ENCODE measurements at regions not wholly inside any gene's neighbourhood (a gene's known extent, or its start where the extent isn't known, plus 50 kb on each side); places are given as distances from the start of the nearest gene placed in this dataset.
"Not testable (repeated sequence)": the region's sequence is repeated elsewhere in the genome, so short reads cannot be mapped to it uniquely, and the experiment has no call there.

- TF ChIP-seq CTCF (IDR thresholded peaks at IDR 0.05; ENCODE audit: control extremely low read depth, extremely low read depth, low read depth, missing control alignments): no peak
- CTCF ChIA-PET: no interaction called here
- POLR2A ChIA-PET: no interaction called here
- DNase-seq (ENCODE audit: extremely low spot score): no peak
These were observed 482.5 kb upstream of the AUTS2 start for GRCh38 chr7:69115788-69116187.

- CTCF ChIA-PET, POLR2A ChIA-PET: not testable (repeated sequence)
These were observed 482.1 kb upstream of the AUTS2 start for GRCh38 chr7:69116196-69116595.

GRCh38 chr7:69122953-69123352, 475.3 kb upstream of the AUTS2 start:
- TF ChIP-seq CTCF (IDR thresholded peaks at IDR 0.05; ENCODE audit: control extremely low read depth, extremely low read depth, low read depth, missing control alignments): no peak
- ChIA-PET CTCF (no interaction called here), POLR2A (no interaction called here)
- DNase-seq (ENCODE audit: extremely low spot score): no peak

More at GRCh38 chr7:69116196-69116595, 482.1 kb upstream of the AUTS2 start:
- not testable (repeated sequence) for DNase-seq (ENCODE audit: extremely low spot score)

GRCh38 chr7:69126896-69127479, 471.3 kb upstream of the AUTS2 start:
- TF ChIP-seq CTCF (IDR thresholded peaks at IDR 0.05; ENCODE audit: control extremely low read depth, extremely low read depth, low read depth, missing control alignments): no peak
- POLR2A ChIA-PET: no interaction called here
- CTCF ChIA-PET: no interaction called here
- no peak for DNase-seq (ENCODE audit: extremely low spot score)

- TF ChIP-seq CTCF (IDR thresholded peaks at IDR 0.05; ENCODE audit: control extremely low read depth, extremely low read depth, low read depth, missing control alignments): no peak
- ChIA-PET POLR2A (no interaction called here), CTCF (no interaction called here)
- no peak for DNase-seq (ENCODE audit: extremely low spot score)
These were observed 468.8 kb upstream of the AUTS2 start for GRCh38 chr7:69129524-69129923.

- POLR2A ChIA-PET: no interaction called here
- CTCF ChIA-PET: no interaction called here
- no peak for TF ChIP-seq CTCF (IDR thresholded peaks at IDR 0.05; ENCODE audit: control extremely low read depth, extremely low read depth, low read depth, missing control alignments)
- no peak for DNase-seq (ENCODE audit: extremely low spot score)
These were observed 468.3 kb upstream of the AUTS2 start for GRCh38 chr7:69129951-69130350.

- POLR2A ChIA-PET: no interaction called here
- no peak for DNase-seq (ENCODE audit: extremely low spot score)
- TF ChIP-seq CTCF (IDR thresholded peaks at IDR 0.05; ENCODE audit: control extremely low read depth, extremely low read depth, low read depth, missing control alignments): no peak
- CTCF ChIA-PET: no interaction called here
These were observed 467.9 kb upstream of the AUTS2 start for GRCh38 chr7:69130396-69130795.
